GM18498 (cell line): ENCODE measurements at regions not wholly inside any gene's neighbourhood (a gene's known extent, or its start where the extent isn't known, plus 50 kb on each side); places are given as distances from the start of the nearest gene placed in this dataset.

Source experiments
- ATAC-seq: cut with Tn5 transposase; IDR thresholded peaks from one replicate; pipeline ENCODE4 v1.9.1; 2021; ENCODE audit warnings: mild to moderate bottlenecking, moderate library complexity; ENCODE audit not compliant: unreplicated experiment

- ATAC-seq = no peak
These were observed 127.1 kb upstream of the ANO3 start for GRCh38 chr11:26204839-26205238.

GRCh38 chr11:26219183-26220117, 112.5 kb upstream of the ANO3 start:
- ATAC-seq = no peak

GRCh38 chr11:26225646-26226045, 106.3 kb upstream of the ANO3 start:
- ATAC-seq = no peak

- peak; percentile 77 for ATAC-seq
These were observed 104.6 kb upstream of the ANO3 start for GRCh38 chr11:26227301-26227746.

- ATAC-seq = no peak
These were observed 103.9 kb upstream of the ANO3 start for GRCh38 chr11:26227883-26228502.

GRCh38 chr11:26228778-26229177, 103.2 kb upstream of the ANO3 start:
- no peak for ATAC-seq

- no peak for ATAC-seq
These were observed 102.7 kb upstream of the ANO3 start for GRCh38 chr11:26229257-26229656.

- ATAC-seq = no peak
These were observed 101.9 kb upstream of the ANO3 start for GRCh38 chr11:26229981-26230380.

- ATAC-seq = no peak
These were observed 100.7 kb upstream of the ANO3 start for GRCh38 chr11:26231252-26231661.

- no peak for ATAC-seq
These were observed 97.5 kb upstream of the ANO3 start for GRCh38 chr11:26234451-26234850.

- no peak for ATAC-seq
These were observed 88.5 kb upstream of the ANO3 start for GRCh38 chr11:26243426-26243825.

- no peak for ATAC-seq
These were observed 87.7 kb upstream of the ANO3 start for GRCh38 chr11:26244207-26244606.

GRCh38 chr11:26245046-26245445, 86.9 kb upstream of the ANO3 start:
- no peak for ATAC-seq

- no peak for ATAC-seq
These were observed 84.6 kb upstream of the ANO3 start for GRCh38 chr11:26247340-26247739.

- ATAC-seq = no peak
These were observed 83.3 kb upstream of the ANO3 start for GRCh38 chr11:26248661-26249060.

- ATAC-seq = no peak
These were observed 77.6 kb upstream of the ANO3 start for GRCh38 chr11:26254378-26254777.

- ATAC-seq = no peak
These were observed 68.2 kb upstream of the ANO3 start for GRCh38 chr11:26263769-26264168.

- ATAC-seq = no peak
These were observed 67.7 kb upstream of the ANO3 start for GRCh38 chr11:26264266-26264665.

- no peak for ATAC-seq
These were observed 62.8 kb upstream of the ANO3 start for GRCh38 chr11:26268980-26269660.

GRCh38 chr11:26271666-26272065, 60.3 kb upstream of the ANO3 start:
- ATAC-seq = no peak

GRCh38 chr11:26276798-26277424, 55.0 kb upstream of the ANO3 start:
- peak; percentile 87 for ATAC-seq
